ENCODE measurements at regions not wholly inside any gene's neighbourhood (a gene's known extent, or its start where the extent isn't known, plus 50 kb on each side); places are given as distances from the start of the nearest gene placed in this dataset.

DNA sequence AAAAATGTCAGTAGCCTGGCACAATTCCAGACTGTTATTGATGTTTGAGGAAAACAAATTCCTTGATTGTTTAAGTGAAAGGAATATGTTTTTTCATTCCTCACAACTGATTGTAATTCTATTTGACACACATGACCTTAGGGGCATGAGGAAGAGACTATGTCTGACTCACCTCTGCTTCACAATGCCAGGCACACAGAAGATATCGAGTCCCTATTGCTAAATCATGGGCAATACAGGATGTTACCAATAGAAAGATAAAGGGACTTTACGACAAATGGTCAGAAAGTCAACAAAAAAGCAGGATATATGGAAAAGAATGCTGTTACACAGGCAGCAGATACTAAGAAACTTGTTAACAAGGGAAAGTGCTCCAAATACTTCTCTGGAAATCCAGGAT is 1903.5 kb downstream of the EFNA5 start:
- DNase-seq (ENCODE audit: low read depth) (peak; percentile 5), FAIRE-seq (no peak)
- H3K4me3 ChIP-seq (ENCODE audit: low read depth, low read length): no peak overlapping the region
- H3K27me3 ChIP-seq (ENCODE audit: control insufficient read depth, insufficient read depth, low read length): no peaks in the 10 kb centered on the region
- TF ChIP-seq CTCF (IDR thresholded peaks at IDR 0.05; ENCODE audit: insufficient read depth, low read length, severe bottlenecking): no peak
- no peaks in the 10 kb centered on the region for H3K36me3 ChIP-seq (ENCODE audit: control insufficient read depth, insufficient read depth, low read length)

- FAIRE-seq (no peak), DNase-seq (ENCODE audit: low read depth) (no peak)
- Histone ChIP-seq H3K4me3 (ENCODE audit: low read depth, low read length) (no peak overlapping the region), H3K27me3 (ENCODE audit: control insufficient read depth, insufficient read depth, low read length) (no peaks in the 10 kb centered on the region), H3K36me3 (ENCODE audit: control insufficient read depth, insufficient read depth, low read length) (no peaks in the 10 kb centered on the region)
- no peak for TF ChIP-seq CTCF (IDR thresholded peaks at IDR 0.05; ENCODE audit: insufficient read depth, low read length, severe bottlenecking)
Observed at GRCh38 chr5:105762728-105763127, 1908.0 kb downstream of the EFNA5 start.

DNA sequence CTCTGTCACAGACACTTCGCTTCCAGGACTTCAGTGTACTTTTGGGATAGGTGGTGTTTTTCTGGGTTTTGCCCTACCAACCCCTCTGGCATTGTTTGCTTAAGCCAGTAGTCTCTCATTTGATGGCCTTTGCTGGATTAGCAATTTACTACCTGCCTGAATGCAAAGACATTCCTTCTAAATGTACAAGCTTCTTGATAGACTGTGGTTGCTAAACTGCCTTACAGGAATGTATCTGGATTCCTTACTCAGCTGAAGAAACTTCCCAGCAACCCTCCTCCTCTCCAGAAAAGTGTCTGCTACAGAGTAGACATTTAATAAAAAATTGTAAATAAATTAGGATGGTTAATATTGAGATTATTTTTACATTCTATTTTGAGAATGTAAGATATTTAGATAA is 1916.7 kb downstream of the EFNA5 start:
- DNase-seq (ENCODE audit: low read depth) (no peak), FAIRE-seq (no peak)
- Histone ChIP-seq H3K27me3 (ENCODE audit: control insufficient read depth, insufficient read depth, low read length) (no peaks in the 10 kb centered on the region), H3K36me3 (ENCODE audit: control insufficient read depth, insufficient read depth, low read length) (no peaks in the 10 kb centered on the region), H3K4me3 (ENCODE audit: low read depth, low read length) (no peak overlapping the region)
- no peak for TF ChIP-seq CTCF (IDR thresholded peaks at IDR 0.05; ENCODE audit: insufficient read depth, low read length, severe bottlenecking)

DNA sequence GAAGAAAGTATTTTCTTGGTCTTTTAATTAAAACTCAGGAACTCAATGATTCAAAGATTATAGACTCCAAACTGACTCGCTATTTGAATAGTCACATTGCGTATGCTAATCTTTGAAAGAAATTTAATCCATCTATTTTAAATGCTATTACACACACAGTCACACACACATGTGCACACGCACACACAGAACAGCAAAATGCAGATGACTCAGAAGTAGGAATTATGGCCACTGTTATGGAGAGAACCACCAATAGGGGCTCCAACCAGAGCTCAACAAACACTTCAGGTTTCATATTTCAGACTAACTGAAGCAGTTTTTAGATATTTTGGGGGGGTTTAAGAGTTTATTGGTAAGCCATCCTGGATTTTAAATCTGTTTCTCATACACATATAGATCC is 1917.9 kb downstream of the EFNA5 start:
- no peak for DNase-seq (ENCODE audit: low read depth)
- no peak for FAIRE-seq
- Histone ChIP-seq H3K27me3 (ENCODE audit: control insufficient read depth, insufficient read depth, low read length) (no peaks in the 10 kb centered on the region), H3K36me3 (ENCODE audit: control insufficient read depth, insufficient read depth, low read length) (no peaks in the 10 kb centered on the region), H3K4me3 (ENCODE audit: low read depth, low read length) (no peak overlapping the region)
- no peak for TF ChIP-seq CTCF (IDR thresholded peaks at IDR 0.05; ENCODE audit: insufficient read depth, low read length, severe bottlenecking)

DNA sequence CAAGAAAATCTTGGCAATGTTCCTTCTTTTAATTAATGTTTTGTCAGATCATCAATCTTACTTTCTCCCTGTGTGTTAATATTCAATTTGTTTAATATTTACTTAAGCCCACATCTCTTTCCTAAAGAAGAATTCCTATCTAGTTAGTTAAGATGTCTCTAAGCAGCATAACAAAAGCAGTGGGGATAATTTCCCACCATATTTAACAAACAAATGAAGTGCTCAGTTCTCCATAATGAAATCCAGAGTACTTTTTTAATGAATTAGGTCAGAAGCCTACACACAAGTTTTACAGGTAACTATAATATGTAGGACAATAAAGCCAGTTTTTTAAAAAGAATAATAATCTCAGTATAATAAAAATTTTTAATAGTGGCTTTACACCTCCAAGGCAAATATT is 1918.8 kb downstream of the EFNA5 start:
- TF ChIP-seq CTCF (IDR thresholded peaks at IDR 0.05; ENCODE audit: insufficient read depth, low read length, severe bottlenecking): no peak
- Histone ChIP-seq H3K36me3 (ENCODE audit: control insufficient read depth, insufficient read depth, low read length) (no peaks in the 10 kb centered on the region), H3K27me3 (ENCODE audit: control insufficient read depth, insufficient read depth, low read length) (no peaks in the 10 kb centered on the region), H3K4me3 (ENCODE audit: low read depth, low read length) (no peak overlapping the region)
- FAIRE-seq: no peak
- DNase-seq (ENCODE audit: low read depth): no peak

DNA sequence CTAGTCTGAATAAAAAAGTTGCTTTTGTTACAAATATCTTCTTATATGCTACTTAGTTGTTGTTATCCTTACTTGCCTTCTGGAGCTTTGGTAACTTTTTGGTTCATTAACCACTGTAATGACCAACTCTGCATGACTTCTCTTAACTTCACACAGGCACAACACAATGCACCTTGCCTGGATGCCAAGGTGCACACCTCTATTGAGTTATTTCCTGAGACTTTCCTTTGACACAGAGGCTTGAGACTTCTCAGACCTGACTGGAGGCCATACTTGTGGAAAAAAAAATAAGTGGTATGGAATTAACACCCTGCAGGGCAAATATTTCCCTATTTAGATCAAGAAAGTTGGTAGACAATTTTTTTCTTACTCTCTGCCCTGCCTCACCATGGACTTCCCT is 1925.6 kb downstream of the EFNA5 start:
- TF ChIP-seq CTCF (IDR thresholded peaks at IDR 0.05; ENCODE audit: insufficient read depth, low read length, severe bottlenecking): no peak
- FAIRE-seq: no peak
- no peak overlapping the region for H3K4me3 ChIP-seq (ENCODE audit: low read depth, low read length)
- H3K36me3 ChIP-seq (ENCODE audit: control insufficient read depth, insufficient read depth, low read length): no peaks in the 10 kb centered on the region
- no peaks in the 10 kb centered on the region for H3K27me3 ChIP-seq (ENCODE audit: control insufficient read depth, insufficient read depth, low read length)
- no peak for DNase-seq (ENCODE audit: low read depth)
